IMR-90 (cell line): ENCODE measurements at regions not wholly inside any gene's neighbourhood (a gene's known extent, or its start where the extent isn't known, plus 50 kb on each side); places are given as distances from the start of the nearest gene placed in this dataset.

Experiments
- ATAC-seq: fragments of 200-7000 bp; cut with Tn5 transposase; 2 replicates; pipeline ENCODE4 v1.9.1; 2020; ENCODE audit warnings: low read depth, mild to moderate bottlenecking, moderate library complexity
- BruUV-seq: library from RNA; stranded (reverse); fragments of 400-500 nt; replicated peaks from 2 replicates; lab custom pipeline; 2021; lab: Mats Ljungman, UMichigan
- CTCF ChIA-PET: fragments of 300-600 bp; formaldehyde crosslinking; extraction: SDS; loops from one replicate; lab custom pipeline; 2021; ENCODE audit warnings: antibody characterized with exemption; lab: Yijun Ruan, JAX
- POLR2A ChIA-PET: fragments of 300-600 bp; sonication (Branson Sonifier 250); formaldehyde crosslinking; loops from one replicate; lab custom pipeline; 2022; ENCODE audit warnings: antibody characterized with exemption; ENCODE audit not compliant: unreplicated experiment; lab: Charles Lee
- DNase-seq: peaks from one replicate; pipeline ENCODE4 v3.0.0; 2013
- H2AFZ ChIP-seq: replicated peaks from 2 replicates; pipeline ENCODE3; 2013; ENCODE audit warnings: low read length, mild to moderate bottlenecking; ENCODE audit not compliant: poor library complexity
- H2AK5ac ChIP-seq: 2 replicates; pipeline ENCODE4 v1.6.1; 2013; ENCODE audit warnings: low read depth, low read length, inconsistent platforms
- H2AK9ac ChIP-seq: replicated peaks from 2 replicates; pipeline ENCODE3; 2013; ENCODE audit warnings: mild to moderate bottlenecking, low read depth, low read length, moderate library complexity; ENCODE audit not compliant: poor library complexity
- H2BK120ac ChIP-seq: 2 replicates; pipeline ENCODE4 v1.6.1; 2013; ENCODE audit warnings: low read depth, low read length, inconsistent platforms
- H2BK15ac ChIP-seq: 3 replicates; pipeline ENCODE4 v1.6.1; 2013; ENCODE audit warnings: low read depth, low read length, inconsistent platforms
- H2BK20ac ChIP-seq: 2 replicates; pipeline ENCODE4 v1.6.1; 2013; ENCODE audit warnings: low read depth, mild to moderate bottlenecking, inconsistent platforms, low read length, moderate library complexity
- H2BK5ac ChIP-seq: 2 replicates; pipeline ENCODE4 v1.6.1; 2013; ENCODE audit warnings: mild to moderate bottlenecking, low read depth, low read length, inconsistent platforms; ENCODE audit not compliant: poor library complexity, severe bottlenecking
- H3K14ac ChIP-seq: replicated peaks from 2 replicates; pipeline ENCODE4 v1.6.1; 2013; ENCODE audit warnings: low read depth, low read length, inconsistent platforms
- H3K18ac ChIP-seq: 2 replicates; pipeline ENCODE4 v1.6.1; 2013; ENCODE audit warnings: low read depth, low read length, control low read depth
- H3K23ac ChIP-seq: 2 replicates; pipeline ENCODE4 v1.6.1; 2013; ENCODE audit warnings: low read depth, low read length, inconsistent platforms
- H3K27ac ChIP-seq: 2 replicates; pipeline ENCODE4 v1.5.1; 2013; ENCODE audit warnings: mild to moderate bottlenecking, control low read depth, low read length; ENCODE audit not compliant: insufficient read depth
- H3K27me3 ChIP-seq: 2 replicates; pipeline ENCODE4 v1.6.1; 2013; ENCODE audit warnings: low read length; ENCODE audit not compliant: control insufficient read depth, insufficient read depth
- H3K36me3 ChIP-seq: 2 replicates; pipeline ENCODE4 v1.6.1; 2013; ENCODE audit warnings: low read length, mixed read lengths; ENCODE audit not compliant: control insufficient read depth, insufficient read depth
- H3K4ac ChIP-seq: 2 replicates; pipeline ENCODE4 v1.6.1; 2013; ENCODE audit warnings: low read depth, low read length, inconsistent platforms
- H3K4me1 ChIP-seq: 2 replicates; pipeline ENCODE4 v1.6.1; 2013; ENCODE audit warnings: low read length, mixed read lengths; ENCODE audit not compliant: control insufficient read depth, insufficient read depth
- H3K4me2 ChIP-seq: 2 replicates; pipeline ENCODE4 v1.6.1; 2013; ENCODE audit warnings: low read depth, mild to moderate bottlenecking, control low read depth, low read length, moderate library complexity
- H3K4me3 ChIP-seq: 2 replicates; pipeline ENCODE4 v1.5.1; 2013; ENCODE audit warnings: low read depth, mild to moderate bottlenecking, control low read depth, low read length, moderate library complexity; ENCODE audit not compliant: insufficient read depth
- H3K56ac ChIP-seq: 2 replicates; pipeline ENCODE4 v1.6.1; 2013; ENCODE audit warnings: low read length, inconsistent platforms; ENCODE audit not compliant: insufficient read depth; ENCODE audit errors: extremely low read depth
- H3K79me1 ChIP-seq, 2 experiments: 2 replicates each; pipeline ENCODE4 v1.6.1; 2013; ENCODE audit warnings: low read length in 2 of 2, inconsistent platforms in 1 of 2, low read depth in 1 of 2
- H3K9ac ChIP-seq: 2 replicates; pipeline ENCODE4 v1.6.1; 2013; ENCODE audit warnings: low read depth, low read length, control low read depth
- H3K9me1 ChIP-seq: 2 replicates; pipeline ENCODE4 v1.6.1; 2013; ENCODE audit warnings: low read length, inconsistent platforms; ENCODE audit not compliant: insufficient read depth
- H3K9me3 ChIP-seq: 2 replicates; pipeline ENCODE4 v1.6.1; 2013; ENCODE audit warnings: low read length; ENCODE audit not compliant: control insufficient read depth, insufficient read depth
- H4K20me1 ChIP-seq: 2 replicates; pipeline ENCODE4 v1.6.1; 2013; ENCODE audit warnings: low read length, inconsistent platforms; ENCODE audit not compliant: insufficient read depth
- H4K5ac ChIP-seq: 2 replicates; pipeline ENCODE4 v1.6.1; 2013; ENCODE audit warnings: mild to moderate bottlenecking, low read depth, low read length, control low read depth
- H4K8ac ChIP-seq, 2 experiments: 2 replicates each; pipeline ENCODE4 v1.6.1; 2013; ENCODE audit warnings: low read depth in 2 of 2, low read length in 2 of 2, control low read depth in 1 of 2, inconsistent platforms in 1 of 2
- H4K91ac ChIP-seq: 2 replicates; pipeline ENCODE4 v1.6.1; 2013; ENCODE audit warnings: low read depth, low read length, inconsistent platforms; ENCODE audit not compliant: insufficient read depth
- FOS ChIP-seq: fragments of 150-350 bp; IDR thresholded peaks from 2 replicates; pipeline ENCODE4 v1.6.1; 2016; ENCODE audit warnings: low read depth, low read length
- MAZ ChIP-seq: IDR thresholded peaks from 2 replicates; pipeline ENCODE4 v1.6.1; 2012; ENCODE audit warnings: low read depth, mild to moderate bottlenecking, low read length, improper control_type of control experiment, moderate library complexity, borderline replicate concordance
- MXI1 ChIP-seq: IDR thresholded peaks from 2 replicates; pipeline ENCODE4 v1.6.1; 2012; ENCODE audit warnings: low read depth, mild to moderate bottlenecking, low read length, moderate library complexity, borderline replicate concordance
- NFE2L2 ChIP-seq: fragments of 150-350 bp; IDR thresholded peaks from 2 replicates; pipeline ENCODE4 v1.6.1; 2016; ENCODE audit warnings: low read depth, mild to moderate bottlenecking, low read length
- POLR2A ChIP-seq: IDR thresholded peaks from 2 replicates; pipeline ENCODE4 v1.6.1; 2012; ENCODE audit warnings: mild to moderate bottlenecking, low read depth, low read length
- WGBS, 2 experiments: methylation state at CpG; one replicate each; pipeline versions ENCODE4 v1.1.5 to v1.1.7; 2013; ENCODE audit warnings: missing lambda C conversion rate in 2 of 2; ENCODE audit not compliant: insufficient read length in 1 of 2; ENCODE audit errors: extremely low coverage in 2 of 2; 5-methylcytosine and 5-hydroxymethylcytosine counted together
- dilution Hi-C: fragments of 300-500 bp; cut with HindIII; formaldehyde crosslinking; loops from one replicate; pipeline ENCODE4 v1.14.3; 2018; ENCODE audit warnings: low sequenced_read_pairs; ENCODE audit not compliant: unreplicated experiment
- in situ Hi-C: fragments of 300-500 bp; cut with MboI; formaldehyde crosslinking; loops from 3 replicates; pipeline ENCODE4 v1.14.3; 2019; ENCODE audit warnings: low sequenced_read_pairs, inconsistent platforms, mixed read lengths
- intact Hi-C: fragments of 100-400 bp; cut with micrococcal nuclease; formaldehyde crosslinking; loops from 2 replicates; pipeline ENCODE4 v1.10.0; 2022
- TF ChIP-seq, protein P1 (sequence below): conservative IDR thresholded peaks from 2 replicates; pipeline ENCODE4 v1.5.1; 2012; ENCODE audit warnings: mild to moderate bottlenecking, low read depth, low read length, improper control_type of control experiment

DNA sequence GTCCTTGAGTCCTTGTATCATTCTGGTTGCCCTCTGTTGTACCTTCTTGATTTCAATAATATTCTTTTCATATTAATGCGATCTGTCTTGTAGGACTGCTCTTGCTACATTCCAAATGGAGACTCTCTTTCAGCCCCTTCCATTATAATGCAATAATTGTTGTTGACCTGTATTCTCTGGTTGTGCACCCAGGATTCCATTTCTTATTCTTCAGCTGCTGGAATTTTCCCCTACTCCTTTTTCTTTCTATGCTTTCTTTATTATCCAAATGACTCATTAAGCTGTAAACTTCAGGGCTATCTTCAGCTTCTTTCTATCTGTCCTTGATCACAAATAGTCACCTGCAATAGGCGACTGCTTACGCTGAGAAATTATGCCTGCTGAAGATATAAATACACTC lies 321.5 kb downstream of the SATB1 start:
- no peak overlapping the region for H3K14ac ChIP-seq
- in situ Hi-C loops, result loop anchor here (25.0 kb wide), 1 partner anchor 466 kb away; no protein-coding TSS in a partner anchor
- BruUV-seq, result no TSS peak
- no peaks in the 10 kb centered on the region for H3K36me3 ChIP-seq
- H3K23ac ChIP-seq, result no peak overlapping the region
- no peak overlapping the region for H2BK120ac ChIP-seq
- no peak for ATAC-seq
- H2AFZ ChIP-seq, result no peak overlapping the region
- H3K4me1 ChIP-seq, result peaks cover 3% of the 10 kb centered on the region; the same call in 1 of the 2 replicates
- H2BK20ac ChIP-seq, result no peak overlapping the region
- no peaks in the 10 kb centered on the region for H3K27me3 ChIP-seq
- H3K79me1 ChIP-seq, result no peaks in the 10 kb centered on the region
- WGBS, 2 experiments, result no CpG with 5 or more reads among the region's 3 CpGs
- no peak overlapping the region for H3K4me3 ChIP-seq
- ChIA-PET CTCF (no interaction called here), POLR2A (no interaction called here)
- no peak overlapping the region for H2AK9ac ChIP-seq
- H3K9ac ChIP-seq, result no peak overlapping the region
- no peak overlapping the region for H3K4me2 ChIP-seq
- H3K4ac ChIP-seq, result no peak overlapping the region
- H4K8ac ChIP-seq, result no peak overlapping the region
- H2BK15ac ChIP-seq, result no peak overlapping the region
- TF ChIP-seq FOS (no peak), MAZ (no peak), NFE2L2 (no peak), POLR2A (no peak), MXI1 (no peak)
- TF ChIP-seq, protein P1, sequence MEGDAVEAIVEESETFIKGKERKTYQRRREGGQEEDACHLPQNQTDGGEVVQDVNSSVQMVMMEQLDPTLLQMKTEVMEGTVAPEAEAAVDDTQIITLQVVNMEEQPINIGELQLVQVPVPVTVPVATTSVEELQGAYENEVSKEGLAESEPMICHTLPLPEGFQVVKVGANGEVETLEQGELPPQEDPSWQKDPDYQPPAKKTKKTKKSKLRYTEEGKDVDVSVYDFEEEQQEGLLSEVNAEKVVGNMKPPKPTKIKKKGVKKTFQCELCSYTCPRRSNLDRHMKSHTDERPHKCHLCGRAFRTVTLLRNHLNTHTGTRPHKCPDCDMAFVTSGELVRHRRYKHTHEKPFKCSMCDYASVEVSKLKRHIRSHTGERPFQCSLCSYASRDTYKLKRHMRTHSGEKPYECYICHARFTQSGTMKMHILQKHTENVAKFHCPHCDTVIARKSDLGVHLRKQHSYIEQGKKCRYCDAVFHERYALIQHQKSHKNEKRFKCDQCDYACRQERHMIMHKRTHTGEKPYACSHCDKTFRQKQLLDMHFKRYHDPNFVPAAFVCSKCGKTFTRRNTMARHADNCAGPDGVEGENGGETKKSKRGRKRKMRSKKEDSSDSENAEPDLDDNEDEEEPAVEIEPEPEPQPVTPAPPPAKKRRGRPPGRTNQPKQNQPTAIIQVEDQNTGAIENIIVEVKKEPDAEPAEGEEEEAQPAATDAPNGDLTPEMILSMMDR, result no peak
- intact Hi-C loops, result no loop called here
- dilution Hi-C loops, result no loop called here
- no peak for DNase-seq
- no peak overlapping the region for H4K5ac ChIP-seq
- H2BK5ac ChIP-seq, result no peak overlapping the region
- H3K9me3 ChIP-seq, result no peaks in the 10 kb centered on the region
- H3K27ac ChIP-seq, result no peak overlapping the region
- no peak overlapping the region for H3K56ac ChIP-seq
- no peak overlapping the region for H4K91ac ChIP-seq
- 0 out of 2 replicates have a peak, but pooled peaks cover 4% of the 10 kb centered on the region for H3K9me1 ChIP-seq
- H2AK5ac ChIP-seq, result no peak overlapping the region
- H4K20me1 ChIP-seq, result no peaks in the 10 kb centered on the region
- H3K18ac ChIP-seq, result no peak overlapping the region
